NCI-H1694 treated with DMSO at 0.1 percent for 48 hours (cell line): ENCODE measurements at regions not wholly inside any gene's neighbourhood (a gene's known extent, or its start where the extent isn't known, plus 50 kb on each side); places are given as distances from the start of the nearest gene placed in this dataset.

Experiments used
- DNase-seq: peaks from one replicate; lab custom pipeline; 2025; lab: John Stamatoyannopoulos, UW

- DNase-seq = no peak
Observed at GRCh38 chr1:106879538-106879937, 176.9 kb upstream of the PRMT6 start.

- no peak for DNase-seq
Observed at GRCh38 chr1:106880226-106880625, 176.2 kb upstream of the PRMT6 start.

DNA sequence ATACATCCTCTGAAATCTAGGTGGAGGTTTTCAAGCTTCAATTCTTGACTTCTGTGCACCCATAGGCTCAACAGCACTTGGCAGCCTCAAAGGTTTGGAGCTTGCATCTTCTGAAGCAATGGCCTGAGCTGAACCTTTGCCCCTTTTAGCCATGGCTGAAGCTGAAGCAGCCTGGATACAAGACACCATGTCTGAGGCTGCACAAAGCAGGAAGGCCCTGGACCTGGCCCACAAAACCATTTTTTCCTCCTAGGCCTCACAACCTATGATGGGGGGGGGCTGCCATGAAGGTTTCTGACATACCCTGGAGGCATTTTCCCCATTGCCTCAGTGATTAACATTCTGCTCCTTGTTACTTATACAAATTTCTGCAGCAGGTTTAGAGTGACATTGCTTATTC lies 173.3 kb upstream of the PRMT6 start:
- no peak for DNase-seq

GRCh38 chr1:106889059-106889458 lies 167.4 kb upstream of the PRMT6 start:
- no peak for DNase-seq

DNA sequence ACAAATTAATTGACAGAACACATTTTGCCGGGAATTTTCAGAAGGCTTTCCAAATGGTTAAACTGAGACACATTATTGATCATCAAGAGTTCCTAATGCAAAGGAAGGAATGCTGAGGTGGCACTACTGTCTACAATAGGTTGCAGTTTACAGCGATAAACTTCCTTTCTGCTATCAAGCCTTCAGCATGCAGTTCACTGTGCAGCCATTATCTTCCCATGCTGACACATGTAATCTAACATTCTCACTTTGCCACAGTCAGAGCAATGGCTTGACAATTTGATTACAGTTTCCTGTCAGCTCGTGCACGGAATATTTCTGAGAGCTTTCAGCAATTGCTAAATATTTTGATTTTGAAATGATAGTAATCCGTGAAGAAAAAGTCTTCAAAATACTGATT lies 166.9 kb upstream of the PRMT6 start:
- no peak for DNase-seq

- DNase-seq = no peak
Observed at GRCh38 chr1:106897976-106898375, 158.5 kb upstream of the PRMT6 start.

DNA sequence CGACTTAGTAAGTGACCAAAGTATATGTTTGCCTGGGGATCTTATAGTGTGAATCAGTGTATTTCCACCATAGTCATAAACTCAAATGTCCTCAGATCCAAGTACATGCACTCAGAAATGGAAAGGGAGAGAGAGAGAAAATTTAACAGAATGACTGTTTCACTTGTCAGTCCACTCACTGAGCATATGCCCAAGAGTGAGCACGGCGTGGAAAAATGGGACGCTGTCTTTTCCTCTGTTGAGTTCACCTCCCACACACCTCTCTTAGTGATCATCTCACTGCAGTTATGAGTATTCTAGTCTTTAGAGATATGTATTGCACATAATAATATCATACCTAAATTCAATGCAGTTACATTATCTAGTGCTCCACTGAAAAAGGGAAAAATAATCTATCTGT lies 156.8 kb upstream of the PRMT6 start:
- no peak for DNase-seq

GRCh38 chr1:106907795-106908194 lies 148.7 kb upstream of the PRMT6 start:
- no peak for DNase-seq

DNA sequence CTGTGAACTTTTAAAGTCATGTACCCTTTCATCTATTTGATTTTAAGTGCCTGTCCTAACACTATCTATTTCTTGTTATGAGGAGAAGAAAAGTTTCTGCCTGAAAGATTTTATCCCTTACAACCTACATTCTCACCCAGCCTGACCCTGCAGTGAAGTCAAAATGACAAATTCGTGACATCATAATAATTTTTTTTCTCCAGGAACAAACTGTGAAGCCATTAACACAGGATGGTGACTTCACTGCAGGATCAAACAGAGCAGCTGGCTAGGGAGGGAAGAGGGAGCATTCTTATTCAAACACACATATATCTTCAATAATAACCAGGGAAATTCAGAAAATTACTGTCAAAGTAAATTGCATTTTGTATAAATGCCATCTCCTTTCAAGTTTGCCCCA lies 147.8 kb upstream of the PRMT6 start:
- no peak for DNase-seq

DNA sequence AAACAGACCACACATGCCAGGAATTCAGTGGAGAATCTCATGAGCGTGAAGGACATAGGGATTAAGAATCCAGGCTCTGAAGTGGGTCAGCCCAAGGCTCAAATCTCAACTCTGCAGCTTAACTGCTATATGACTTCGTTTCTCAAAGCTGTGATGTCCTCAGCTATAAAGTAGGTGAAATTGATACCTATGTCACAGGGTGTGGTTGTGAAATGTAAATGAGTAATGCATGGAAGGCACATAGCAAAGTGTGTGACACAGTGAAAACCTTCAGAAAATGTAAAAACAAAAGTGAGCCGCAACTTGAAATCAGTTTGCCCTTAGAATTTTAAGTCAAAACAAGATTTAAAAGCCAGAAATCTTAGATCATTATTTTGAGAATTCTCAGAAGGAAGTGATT lies 145.7 kb upstream of the PRMT6 start:
- no peak for DNase-seq

GRCh38 chr1:106912131-106912530 lies 144.3 kb upstream of the PRMT6 start:
- DNase-seq = no peak

- no peak for DNase-seq
Observed at GRCh38 chr1:106921186-106921585, 135.3 kb upstream of the PRMT6 start.

DNA sequence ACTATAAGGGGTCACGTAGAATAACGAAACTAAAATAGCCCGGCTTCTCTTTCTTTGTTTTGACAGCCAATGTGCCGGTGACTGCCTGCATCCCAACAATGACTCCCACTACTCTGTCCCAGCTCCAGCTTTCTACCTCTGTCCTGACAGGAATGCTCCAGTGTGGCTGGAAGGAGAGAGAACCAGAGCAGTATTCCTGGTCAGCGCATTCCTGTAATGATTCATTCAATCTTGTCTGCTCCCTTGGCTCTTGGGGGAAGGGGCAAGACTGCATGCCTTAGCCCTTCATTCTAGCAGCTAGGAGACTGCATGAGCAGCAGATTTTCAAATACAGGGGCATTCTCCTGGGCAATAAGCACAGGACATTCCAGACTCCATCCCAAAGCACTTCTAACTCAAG lies 132.1 kb upstream of the PRMT6 start:
- DNase-seq = no peak

- DNase-seq = no peak
Observed at GRCh38 chr1:106925750-106926149, 130.7 kb upstream of the PRMT6 start.

- no peak for DNase-seq
Observed at GRCh38 chr1:106926803-106927582, 129.5 kb upstream of the PRMT6 start.

GRCh38 chr1:106937104-106937503 lies 119.4 kb upstream of the PRMT6 start:
- no peak for DNase-seq

- DNase-seq = no peak
Observed at GRCh38 chr1:106944721-106945120, 111.8 kb upstream of the PRMT6 start.

GRCh38 chr1:106952776-106953175 lies 103.7 kb upstream of the PRMT6 start:
- DNase-seq = no peak

GRCh38 chr1:106954661-106955229 lies 101.7 kb upstream of the PRMT6 start:
- DNase-seq = no peak

GRCh38 chr1:106956721-106957120 lies 99.8 kb upstream of the PRMT6 start:
- no peak for DNase-seq

GRCh38 chr1:106957795-106958194 lies 98.7 kb upstream of the PRMT6 start:
- DNase-seq = no peak

DNA sequence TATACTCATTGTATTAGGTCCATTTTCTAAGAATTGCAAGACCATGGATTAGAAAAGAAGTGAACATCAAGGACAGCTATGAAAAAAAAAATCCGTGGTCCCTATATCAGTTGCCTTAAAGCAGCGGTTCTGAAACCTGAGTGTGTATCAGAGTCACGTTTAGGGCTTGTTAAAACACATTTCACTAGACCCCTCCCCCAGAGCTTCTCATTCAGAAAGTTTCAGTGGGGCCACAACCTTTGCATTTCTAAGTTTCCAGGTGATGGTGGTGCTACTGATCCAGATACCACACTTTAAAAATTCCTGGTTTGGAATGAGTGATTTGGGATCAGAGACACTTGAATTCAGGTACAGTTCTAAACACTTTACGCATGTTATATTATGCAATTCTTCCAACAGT lies 96.1 kb upstream of the PRMT6 start:
- no peak for DNase-seq

GRCh38 chr1:106961646-106962045 lies 94.8 kb upstream of the PRMT6 start:
- DNase-seq = no peak

GRCh38 chr1:106962591-106962990 lies 93.9 kb upstream of the PRMT6 start:
- no peak for DNase-seq
